H9 (cell line): ENCODE measurements at regions not wholly inside any gene's neighbourhood (a gene's known extent, or its start where the extent isn't known, plus 50 kb on each side); places are given as distances from the start of the nearest gene placed in this dataset.

Experiments used
- DNase-seq: peaks from one replicate; pipeline ENCODE4 v3.0.0-alpha.2; 2017
- H2AFZ ChIP-seq: one replicate; pipeline ENCODE4 v1.6.1; 2013; ENCODE audit warnings: mild to moderate bottlenecking, low read length, control low read depth, moderate library complexity
- H2AK5ac ChIP-seq: 2 replicates; pipeline ENCODE4 v1.6.1; 2013; ENCODE audit warnings: low read length, control low read depth, mixed read lengths; ENCODE audit not compliant: insufficient read length
- H2BK120ac ChIP-seq: one replicate; pipeline ENCODE4 v1.6.1; 2013; ENCODE audit warnings: low read depth, mild to moderate bottlenecking, low read length, control low read depth, inconsistent platforms; ENCODE audit not compliant: poor library complexity, severe bottlenecking
- H2BK12ac ChIP-seq: 2 replicates; pipeline ENCODE4 v1.6.1; 2013; ENCODE audit warnings: low read length, control low read depth, mixed read lengths, low read depth; ENCODE audit not compliant: insufficient read length
- H2BK15ac ChIP-seq: 2 replicates; pipeline ENCODE4 v1.6.1; 2013; ENCODE audit warnings: low read depth, low read length, control low read depth
- H2BK20ac ChIP-seq: one replicate; pipeline ENCODE4 v1.6.1; 2013; ENCODE audit warnings: low read depth, mild to moderate bottlenecking, low read length, control low read depth, inconsistent platforms; ENCODE audit not compliant: poor library complexity, severe bottlenecking
- H2BK5ac ChIP-seq: 2 replicates; pipeline ENCODE4 v1.6.1; 2013; ENCODE audit warnings: low read length, control low read depth, mixed read lengths; ENCODE audit not compliant: insufficient read length
- H3K14ac ChIP-seq: 2 replicates; pipeline ENCODE4 v1.6.1; 2013; ENCODE audit warnings: low read length, control low read depth; ENCODE audit not compliant: insufficient read depth
- H3K18ac ChIP-seq: 2 replicates; pipeline ENCODE4 v1.6.1; 2013; ENCODE audit warnings: low read depth, mild to moderate bottlenecking, mixed read lengths, low read length, control low read depth; ENCODE audit not compliant: insufficient read length
- H3K23ac ChIP-seq: 2 replicates; pipeline ENCODE4 v1.6.1; 2013; ENCODE audit warnings: low read length, control low read depth, mixed read lengths, low read depth; ENCODE audit not compliant: insufficient read length
- H3K23me2 ChIP-seq: 2 replicates; pipeline ENCODE4 v1.6.1; 2013; ENCODE audit warnings: low read depth, mild to moderate bottlenecking, mixed read lengths, low read length, control low read depth; ENCODE audit not compliant: insufficient read length, poor library complexity, severe bottlenecking
- H3K27ac ChIP-seq: 2 replicates; pipeline ENCODE4 v1.5.1; 2013; ENCODE audit warnings: low read length, control low read depth, mixed read lengths, low read depth; ENCODE audit not compliant: insufficient read length
- H3K27me3 ChIP-seq: 2 replicates; pipeline ENCODE4 v1.6.1; 2013; ENCODE audit warnings: low read length, control low read depth, inconsistent platforms; ENCODE audit not compliant: insufficient read depth
- H3K4ac ChIP-seq: 2 replicates; pipeline ENCODE4 v1.6.1; 2013; ENCODE audit warnings: low read depth, mild to moderate bottlenecking, control low read depth, inconsistent platforms, low read length, moderate library complexity
- H3K4me1 ChIP-seq: 2 replicates; pipeline ENCODE4 v1.6.1; 2013; ENCODE audit warnings: low read length, control low read depth, inconsistent platforms; ENCODE audit not compliant: insufficient read depth
- H3K4me2 ChIP-seq: 2 replicates; pipeline ENCODE4 v1.6.1; 2013; ENCODE audit warnings: low read length, control low read depth, mixed read lengths; ENCODE audit not compliant: insufficient read length, insufficient read depth
- H3K56ac ChIP-seq: 2 replicates; pipeline ENCODE4 v1.6.1; 2013; ENCODE audit warnings: low read depth, mild to moderate bottlenecking, mixed read lengths, low read length, control low read depth; ENCODE audit not compliant: insufficient read length
- H3K79me1 ChIP-seq: 2 replicates; pipeline ENCODE4 v1.6.1; 2013; ENCODE audit warnings: low read depth, mild to moderate bottlenecking, moderate library complexity, low read length, control low read depth, inconsistent platforms; ENCODE audit not compliant: insufficient read depth, poor library complexity, severe bottlenecking
- H3K79me2 ChIP-seq: 2 replicates; pipeline ENCODE4 v1.6.1; 2013; ENCODE audit warnings: low read length, control low read depth, inconsistent platforms; ENCODE audit not compliant: insufficient read depth
- H3K9ac ChIP-seq: 2 replicates; pipeline ENCODE4 v1.6.1; 2013; ENCODE audit warnings: low read length, control low read depth, mixed read lengths; ENCODE audit not compliant: insufficient read length; ENCODE audit errors: extremely low read depth
- H3K9me3 ChIP-seq: one replicate; pipeline ENCODE4 v1.6.1; 2013; ENCODE audit warnings: low read depth, low read length, inconsistent platforms; ENCODE audit not compliant: control insufficient read depth
- H3T11ph ChIP-seq: one replicate; pipeline ENCODE4 v1.6.1; 2013; ENCODE audit warnings: mild to moderate bottlenecking, low read length, control low read depth, inconsistent platforms
- H4K20me1 ChIP-seq: one replicate; pipeline ENCODE4 v1.6.1; 2013; ENCODE audit not compliant: control insufficient read depth, insufficient read length, insufficient read depth
- H4K5ac ChIP-seq: 2 replicates; pipeline ENCODE4 v1.6.1; 2013; ENCODE audit warnings: low read depth, mild to moderate bottlenecking, mixed read lengths, low read length, control low read depth; ENCODE audit not compliant: insufficient read length
- H4K8ac ChIP-seq: replicated peaks from 2 replicates; pipeline ENCODE4 v1.6.1; 2013; ENCODE audit warnings: low read length, control low read depth, mixed read lengths, low read depth; ENCODE audit not compliant: insufficient read length
- H4K91ac ChIP-seq: 2 replicates; pipeline ENCODE4 v1.6.1; 2013; ENCODE audit warnings: low read depth, mild to moderate bottlenecking, moderate library complexity, mixed read lengths, low read length, control low read depth; ENCODE audit not compliant: insufficient read length
- H3K27ac Mint-ChIP-seq, 3 experiments: 2 replicates in 2 of 3; 3 replicates in 1 of 3; pipeline ENCODE4 v1.8.0; 2020 to 2021; ENCODE audit warnings: mixed read lengths in 3 of 3, mild to moderate bottlenecking in 1 of 3, moderate library complexity in 1 of 3
- H3K27me3 Mint-ChIP-seq: 2 replicates; pipeline ENCODE4 v1.8.0; 2021; ENCODE audit warnings: low read depth, mild to moderate bottlenecking, moderate library complexity, mixed read lengths
- H3K36me3 Mint-ChIP-seq, 3 experiments: 2 replicates in 2 of 3; 3 replicates in 1 of 3; pipeline ENCODE4 v1.8.0; 2020 to 2021; ENCODE audit warnings: low read depth in 3 of 3, mixed read lengths in 3 of 3; ENCODE audit not compliant: insufficient read depth in 1 of 3
- H3K4me1 Mint-ChIP-seq, 2 experiments: 2 replicates each; pipeline ENCODE4 v1.8.0; 2020; ENCODE audit warnings: mixed read lengths in 2 of 2
- H3K4me3 Mint-ChIP-seq, 2 experiments: 2 replicates in 1 of 2; 3 replicates in 1 of 2; pipeline ENCODE4 v1.8.0; 2020 to 2021; ENCODE audit warnings: mild to moderate bottlenecking in 2 of 2, mixed read lengths in 2 of 2, moderate library complexity in 1 of 2
- H3K9me3 Mint-ChIP-seq, 2 experiments: 2 replicates in 1 of 2; 3 replicates in 1 of 2; pipeline ENCODE4 v1.8.0; 2020; ENCODE audit warnings: mild to moderate bottlenecking in 2 of 2, mixed read lengths in 2 of 2, moderate library complexity in 1 of 2
- CTCF ChIP-seq: fragments of 200-600 bp; sonication (generic); conservative IDR thresholded peaks from 3 replicates; pipeline ENCODE4 v1.8.0; 2021; ENCODE audit warnings: antibody characterized with exemption, mild to moderate bottlenecking

GRCh38 chr10:10211409-10211808 is 806.3 kb upstream of the CELF2 start:
- Histone ChIP-seq H2BK20ac (no peak overlapping the region), H2AFZ (no peak overlapping the region), H4K8ac (no peak overlapping the region), H2BK5ac (no peak overlapping the region), H3K14ac (no peak overlapping the region), H3K23ac (no peak overlapping the region), H3K9me3 (no peaks in the 10 kb centered on the region), H3K56ac (no peak overlapping the region), H3T11ph (no peak overlapping the region), H3K27me3 (no peaks in the 10 kb centered on the region), H2BK12ac (no peak overlapping the region), H3K23me2 (no peaks in the 10 kb centered on the region), H3K4me1 (no peaks in the 10 kb centered on the region; the same call in 1 of the 2 replicates), H3K18ac (no peak overlapping the region), H2BK15ac (no peak overlapping the region), H3K27ac (no peak overlapping the region), H3K4me2 (no peak overlapping the region), H4K91ac (no peak overlapping the region), H3K79me1 (no peaks in the 10 kb centered on the region), H3K9ac (no peak overlapping the region), H4K20me1 (no peaks in the 10 kb centered on the region), H3K79me2 (no peaks in the 10 kb centered on the region), H3K4ac (no peak overlapping the region), H4K5ac (no peak overlapping the region), H2BK120ac (no peak overlapping the region), H2AK5ac (no peak overlapping the region)
- Mint-ChIP-seq H3K4me3 (no peak overlapping the region), H3K4me1 (peaks cover 2 to 3% of the 10 kb centered on the region in 2 experiments; a peak in 3 of 4 replicates), H3K27me3 (no peaks in the 10 kb centered on the region), H3K27ac (no peak overlapping the region), H3K9me3 (no peaks in the 10 kb centered on the region), H3K36me3 (no peaks in the 10 kb centered on the region; a peak in 1 of 7 replicates)
- no peak for DNase-seq
- TF ChIP-seq CTCF, result no peak
